Lower leg skin (tissue), 3 donors: ENCODE measurements at regions not wholly inside any gene's neighbourhood (a gene's known extent, or its start where the extent isn't known, plus 50 kb on each side); places are given as distances from the start of the nearest gene placed in this dataset.

Source experiments
- POLR2A ChIP-seq, 2 donors: fragments of 450-650 bp; IDR thresholded peaks; one replicate each; pipeline ENCODE4 v1.6.1; 2016 to 2017; ENCODE audit warnings: antibody characterized with exemption in 2 of 2, mild to moderate bottlenecking in 1 of 2, moderate library complexity in 1 of 2
- TF ChIP-seq, protein P1 (sequence below), 3 donors: fragments of 450-650 bp; IDR thresholded peaks; one replicate each; pipeline ENCODE4 v1.5.1; 2016; ENCODE audit warnings: antibody characterized with exemption in 3 of 3, mild to moderate bottlenecking in 3 of 3, moderate library complexity in 2 of 3

GRCh38 chr13:73412933-73413332 lies 354.1 kb downstream of the KLF5 start:
- TF ChIP-seq POLR2A (IDR thresholded peaks at IDR 0.05), result no peak
- TF ChIP-seq, protein P1, sequence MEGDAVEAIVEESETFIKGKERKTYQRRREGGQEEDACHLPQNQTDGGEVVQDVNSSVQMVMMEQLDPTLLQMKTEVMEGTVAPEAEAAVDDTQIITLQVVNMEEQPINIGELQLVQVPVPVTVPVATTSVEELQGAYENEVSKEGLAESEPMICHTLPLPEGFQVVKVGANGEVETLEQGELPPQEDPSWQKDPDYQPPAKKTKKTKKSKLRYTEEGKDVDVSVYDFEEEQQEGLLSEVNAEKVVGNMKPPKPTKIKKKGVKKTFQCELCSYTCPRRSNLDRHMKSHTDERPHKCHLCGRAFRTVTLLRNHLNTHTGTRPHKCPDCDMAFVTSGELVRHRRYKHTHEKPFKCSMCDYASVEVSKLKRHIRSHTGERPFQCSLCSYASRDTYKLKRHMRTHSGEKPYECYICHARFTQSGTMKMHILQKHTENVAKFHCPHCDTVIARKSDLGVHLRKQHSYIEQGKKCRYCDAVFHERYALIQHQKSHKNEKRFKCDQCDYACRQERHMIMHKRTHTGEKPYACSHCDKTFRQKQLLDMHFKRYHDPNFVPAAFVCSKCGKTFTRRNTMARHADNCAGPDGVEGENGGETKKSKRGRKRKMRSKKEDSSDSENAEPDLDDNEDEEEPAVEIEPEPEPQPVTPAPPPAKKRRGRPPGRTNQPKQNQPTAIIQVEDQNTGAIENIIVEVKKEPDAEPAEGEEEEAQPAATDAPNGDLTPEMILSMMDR (IDR thresholded peaks at IDR 0.05), result no peak
